RPMI8226 (cell line): ENCODE measurements at regions not wholly inside any gene's neighbourhood (a gene's known extent, or its start where the extent isn't known, plus 50 kb on each side); places are given as distances from the start of the nearest gene placed in this dataset.
A peak's percentile ranks its signal among the peaks of the same experiment; 100 is the strongest.

Experiments
- DNase-seq: peaks from one replicate; pipeline ENCODE4 v3.0.0-alpha.2; 2015

DNA sequence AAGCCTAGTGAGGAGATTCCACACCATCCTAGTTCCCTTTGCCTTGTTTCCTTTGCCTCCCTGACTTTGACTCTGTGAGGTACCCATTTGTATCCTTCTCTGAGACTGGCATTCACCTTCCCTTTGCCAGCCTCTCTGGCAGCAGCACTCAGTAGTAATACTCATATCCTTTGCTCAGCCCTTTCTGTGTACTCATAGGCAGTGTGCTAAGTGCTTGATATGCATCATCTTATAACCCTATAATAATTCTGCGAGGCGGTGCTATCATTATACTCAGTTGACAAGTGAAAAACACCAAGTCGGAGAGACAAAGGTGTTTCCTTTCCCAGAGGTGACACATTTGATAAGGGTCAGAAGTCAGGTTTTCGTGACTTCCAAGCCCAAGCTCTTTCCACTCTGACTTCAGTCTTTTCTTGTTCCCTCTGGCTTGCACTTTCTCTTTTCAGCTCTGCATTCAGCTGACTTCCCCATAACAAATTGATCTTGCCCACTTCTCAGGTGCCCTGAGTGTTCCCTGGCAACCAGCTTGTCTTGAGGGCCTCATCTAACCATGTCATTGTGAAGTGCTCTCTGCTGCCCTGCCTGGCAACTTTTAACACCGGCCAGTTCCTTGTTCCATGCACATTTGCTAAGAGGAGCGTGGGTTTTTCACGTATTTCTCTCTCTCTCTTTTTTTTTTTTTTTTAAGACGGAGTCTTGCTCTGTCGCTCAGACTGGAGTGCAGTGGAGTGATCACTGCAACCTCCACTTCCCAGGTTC lies 94.5 kb upstream of the UPP2 start:
- DNase-seq = peak; percentile 31

DNA sequence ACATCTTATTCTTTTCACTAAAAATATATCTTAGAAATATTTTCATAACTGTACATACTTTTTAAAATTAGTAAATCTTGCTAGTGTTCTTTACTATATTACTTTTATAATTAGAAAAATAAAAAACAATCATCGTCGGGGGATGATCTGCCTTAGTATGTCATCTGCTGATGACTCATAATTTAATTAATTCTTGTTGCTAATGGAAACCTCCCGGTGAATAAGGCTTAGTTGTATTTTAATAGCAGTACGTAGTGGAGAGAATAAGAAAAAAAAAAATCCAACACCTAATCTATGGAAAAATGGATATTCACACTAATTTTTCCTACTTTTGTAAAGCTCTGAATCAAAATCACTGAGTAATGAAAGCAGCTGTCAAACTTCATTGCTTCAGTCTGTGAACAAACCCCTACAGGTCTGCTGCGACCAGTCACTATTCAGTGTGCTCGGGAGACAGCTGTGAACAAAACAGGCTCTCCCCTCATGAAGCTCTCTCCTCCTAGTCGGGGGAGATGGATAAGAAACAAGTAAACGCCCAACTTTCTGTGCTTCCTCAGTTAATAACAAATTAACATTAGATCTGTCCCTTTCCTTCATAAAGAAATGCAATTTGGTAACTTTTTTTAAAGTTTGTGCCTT lies 97.4 kb upstream of the UPP2 start:
- DNase-seq = no peak

DNA sequence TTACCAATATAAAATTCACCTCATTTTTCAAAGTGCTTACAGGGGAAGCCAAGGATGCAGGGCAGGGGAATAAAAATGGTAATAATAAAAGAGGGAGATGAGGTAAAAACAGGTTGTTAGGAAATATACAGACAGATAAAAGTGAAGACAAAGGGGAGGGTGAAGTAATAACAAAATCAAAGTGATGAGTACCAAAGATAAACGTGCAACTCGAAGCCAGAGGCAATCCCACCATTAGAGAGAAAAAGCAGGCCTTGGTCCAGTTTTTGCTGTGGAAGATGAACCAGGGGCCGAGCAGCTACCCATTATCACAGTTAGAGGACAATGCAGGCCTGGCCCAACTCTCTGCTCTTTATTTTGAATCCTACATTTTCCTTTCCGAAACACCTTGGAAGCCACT lies 99.6 kb upstream of the UPP2 start:
- DNase-seq = no peak

GRCh38 chr2:157996799-157997198 lies 104.9 kb upstream of the UPP2 start:
- DNase-seq = no peak

DNA sequence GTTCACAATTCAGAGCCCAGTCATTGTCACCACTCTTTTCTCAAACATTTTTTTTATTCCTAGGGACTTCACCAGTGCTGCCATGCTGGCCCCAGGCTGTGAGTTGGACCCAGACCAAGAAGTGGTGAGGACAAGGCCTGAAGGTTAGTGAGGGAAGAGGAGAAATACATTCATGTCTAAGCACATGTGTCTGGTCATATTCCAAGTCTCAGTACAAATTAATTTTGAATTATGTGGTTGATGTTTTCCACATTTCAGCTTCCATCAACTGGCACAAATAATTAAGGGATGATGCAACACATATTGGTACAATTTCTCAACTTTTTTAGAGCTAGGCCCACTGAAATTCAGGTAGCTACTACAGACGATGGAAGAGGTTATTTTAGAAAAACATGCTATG lies 106.6 kb upstream of the UPP2 start:
- DNase-seq = no peak

- no peak for DNase-seq
Measured at GRCh38 chr2:157991932-157992331, 109.7 kb upstream of the UPP2 start.

- DNase-seq = no peak
Measured at GRCh38 chr2:157990173-157990572, 111.5 kb upstream of the UPP2 start.

DNA sequence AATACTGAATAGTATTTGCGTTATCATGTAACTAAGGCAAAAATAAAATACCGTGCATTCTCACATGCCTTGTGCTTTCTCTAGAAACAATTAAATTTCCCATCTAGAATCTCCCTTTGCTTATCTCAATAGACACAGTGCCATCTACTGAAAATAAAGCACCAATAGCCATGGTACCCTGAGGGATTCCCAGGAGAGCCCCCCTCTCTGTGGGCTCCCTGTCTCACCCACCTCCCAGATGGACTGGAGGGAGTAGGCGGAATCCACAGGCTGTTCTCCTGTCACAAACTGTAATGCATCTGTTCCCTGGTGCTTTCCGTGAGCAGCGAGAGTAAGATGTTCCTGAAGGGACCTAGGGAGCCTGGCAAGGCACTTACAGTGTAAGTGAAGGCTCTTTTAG lies 112.4 kb upstream of the UPP2 start:
- no peak for DNase-seq

DNA sequence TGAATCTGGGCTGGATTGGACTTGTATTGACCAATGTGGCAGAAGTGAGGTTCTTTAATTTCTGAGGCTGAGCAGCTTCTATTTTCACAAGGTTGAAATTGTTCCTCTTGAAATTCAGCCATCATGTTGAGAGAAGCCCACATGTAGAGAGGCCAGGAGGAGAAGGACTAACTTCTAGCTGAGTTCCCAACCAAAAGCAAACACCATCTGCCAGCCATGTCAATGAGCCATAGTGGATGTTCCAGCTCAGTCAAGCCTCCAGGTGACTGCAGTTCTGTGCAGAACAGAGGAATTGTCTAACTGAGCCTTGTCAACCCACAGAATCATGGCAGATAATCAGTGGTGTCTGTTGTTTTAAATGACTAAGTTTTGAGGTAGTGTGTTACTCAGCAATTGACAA lies 110.6 kb upstream of the ACVR1 start:
- no peak for DNase-seq

DNA sequence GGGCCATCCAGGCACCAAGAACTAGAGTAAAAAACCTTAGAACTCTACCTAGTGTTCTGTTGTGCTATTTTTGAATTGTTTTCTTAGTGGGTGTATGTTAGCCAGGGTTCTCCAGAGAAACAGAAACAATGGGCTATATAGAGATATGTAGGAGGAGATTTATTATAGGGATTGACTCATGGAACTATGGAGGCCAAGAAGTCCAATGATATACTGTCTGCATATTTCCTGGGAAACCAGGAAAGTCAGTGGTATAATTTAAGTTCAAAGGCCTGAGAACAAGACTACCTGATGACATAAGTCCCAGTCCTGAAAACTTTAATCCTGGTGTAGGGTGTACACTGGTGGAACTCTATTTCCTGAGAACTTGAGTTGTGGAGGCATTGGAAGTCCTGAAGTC lies 108.7 kb upstream of the ACVR1 start:
- DNase-seq = no peak

- DNase-seq = no peak
Measured at GRCh38 chr2:157980020-157980419, 103.9 kb upstream of the ACVR1 start.

DNA sequence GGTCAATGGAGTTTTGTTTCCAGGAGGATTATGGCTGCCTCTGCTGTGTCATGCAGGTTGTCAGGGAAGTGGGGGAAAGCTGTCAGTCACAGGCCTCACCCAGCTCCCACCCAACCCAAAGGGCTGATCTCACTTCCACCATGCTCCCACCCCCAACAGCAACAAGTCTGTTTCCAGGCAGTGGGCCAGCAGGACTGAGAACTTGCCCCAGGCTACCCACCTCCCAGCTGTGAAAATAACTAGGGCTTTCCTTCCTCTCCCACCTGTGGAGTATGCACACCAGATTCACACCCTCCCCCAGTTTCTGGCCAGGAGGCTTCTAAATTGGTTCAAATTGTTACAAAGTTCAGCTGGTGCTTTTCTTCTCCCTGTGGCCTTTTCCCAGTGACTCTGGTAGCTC lies 95.6 kb upstream of the ACVR1 start:
- peak; percentile 79 for DNase-seq

GRCh38 chr2:157967856-157968255 lies 91.7 kb upstream of the ACVR1 start:
- DNase-seq = no peak

- DNase-seq = no peak
Measured at GRCh38 chr2:157959249-157959648, 83.1 kb upstream of the ACVR1 start.

GRCh38 chr2:157957596-157957995 lies 81.5 kb upstream of the ACVR1 start:
- DNase-seq = no peak

DNA sequence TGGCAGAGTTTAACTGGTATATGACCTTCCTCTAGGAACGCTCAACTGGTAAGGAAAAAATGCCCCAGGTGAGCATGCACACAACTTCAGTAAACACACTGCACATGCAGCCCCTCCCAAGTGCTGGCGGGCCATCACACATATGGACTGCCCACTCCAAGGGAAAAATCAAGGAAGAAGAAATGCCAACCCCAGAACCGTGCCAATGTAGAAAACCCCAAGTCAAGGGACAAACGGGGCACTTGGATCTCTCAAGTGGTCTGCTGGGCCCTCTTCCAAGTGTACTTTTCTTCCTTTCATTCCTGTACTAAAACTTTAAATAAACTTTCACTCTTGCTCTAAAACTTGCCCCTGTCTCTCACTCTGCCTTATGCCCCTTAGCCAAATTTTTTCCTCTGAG lies 76.4 kb upstream of the ACVR1 start:
- no peak for DNase-seq

DNA sequence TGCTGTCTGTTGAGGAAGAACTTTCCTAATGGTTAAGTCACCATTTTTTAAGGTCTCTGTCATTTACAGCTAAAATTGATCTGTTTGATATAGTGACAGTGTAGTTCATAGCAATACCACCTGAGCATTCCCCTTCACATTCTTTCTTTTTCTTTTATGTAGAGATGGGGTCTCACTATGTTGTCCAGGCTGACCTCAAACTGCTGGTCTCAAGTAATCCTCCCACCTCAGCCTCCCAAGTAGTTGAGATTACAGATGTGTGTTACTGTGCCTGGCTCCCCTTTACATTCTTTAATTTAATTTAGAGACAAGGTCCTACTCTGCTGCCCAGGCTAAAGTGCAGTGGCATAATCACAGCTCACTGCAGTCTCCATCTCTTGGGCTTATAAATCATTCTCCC lies 72.7 kb upstream of the ACVR1 start:
- no peak for DNase-seq

- DNase-seq = no peak
Measured at GRCh38 chr2:157946919-157947557, 70.9 kb upstream of the ACVR1 start.

DNA sequence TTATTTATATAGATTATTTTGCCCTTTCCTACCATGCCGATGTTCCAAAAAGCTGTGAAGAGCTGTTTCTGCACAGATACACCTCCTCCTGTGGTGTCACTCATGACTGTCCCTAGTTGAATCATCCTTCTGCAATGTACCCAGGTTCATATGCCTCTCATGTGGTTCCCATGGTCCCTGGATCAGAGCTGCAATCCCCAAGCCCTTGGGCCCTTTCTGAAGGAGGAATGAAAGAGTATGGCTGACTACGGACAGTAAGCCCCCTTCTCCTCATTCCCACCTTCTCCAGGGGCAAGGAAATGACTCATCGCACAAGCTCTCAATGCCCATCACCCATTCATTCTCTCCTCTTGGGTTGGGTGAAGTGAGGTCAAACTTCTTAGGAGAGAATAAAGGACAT lies 63.9 kb upstream of the ACVR1 start:
- DNase-seq = no peak

- DNase-seq = no peak
Measured at GRCh38 chr2:157938556-157938955, 62.4 kb upstream of the ACVR1 start.

DNA sequence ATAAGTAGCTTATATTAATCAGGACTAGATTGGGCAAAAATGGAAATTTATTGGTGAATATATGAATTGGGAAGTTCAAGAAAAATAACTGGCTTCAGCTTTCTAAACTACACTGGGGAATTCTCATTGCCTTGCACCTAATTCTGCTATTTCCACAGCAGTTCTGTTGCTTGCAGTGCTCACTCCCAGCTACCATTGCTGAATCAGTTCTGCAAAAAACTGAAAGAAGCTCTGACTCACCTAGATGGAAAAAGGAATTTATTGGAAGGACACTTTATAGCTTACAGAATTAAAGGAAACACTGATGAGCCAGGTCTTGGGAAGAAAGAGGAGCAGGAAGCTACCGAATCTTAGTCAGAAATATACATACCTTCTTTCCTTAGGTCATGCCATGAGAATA lies 60.3 kb upstream of the ACVR1 start:
- no peak for DNase-seq

GRCh38 chr2:157935378-157935906 lies 59.3 kb upstream of the ACVR1 start:
- DNase-seq = no peak

DNA sequence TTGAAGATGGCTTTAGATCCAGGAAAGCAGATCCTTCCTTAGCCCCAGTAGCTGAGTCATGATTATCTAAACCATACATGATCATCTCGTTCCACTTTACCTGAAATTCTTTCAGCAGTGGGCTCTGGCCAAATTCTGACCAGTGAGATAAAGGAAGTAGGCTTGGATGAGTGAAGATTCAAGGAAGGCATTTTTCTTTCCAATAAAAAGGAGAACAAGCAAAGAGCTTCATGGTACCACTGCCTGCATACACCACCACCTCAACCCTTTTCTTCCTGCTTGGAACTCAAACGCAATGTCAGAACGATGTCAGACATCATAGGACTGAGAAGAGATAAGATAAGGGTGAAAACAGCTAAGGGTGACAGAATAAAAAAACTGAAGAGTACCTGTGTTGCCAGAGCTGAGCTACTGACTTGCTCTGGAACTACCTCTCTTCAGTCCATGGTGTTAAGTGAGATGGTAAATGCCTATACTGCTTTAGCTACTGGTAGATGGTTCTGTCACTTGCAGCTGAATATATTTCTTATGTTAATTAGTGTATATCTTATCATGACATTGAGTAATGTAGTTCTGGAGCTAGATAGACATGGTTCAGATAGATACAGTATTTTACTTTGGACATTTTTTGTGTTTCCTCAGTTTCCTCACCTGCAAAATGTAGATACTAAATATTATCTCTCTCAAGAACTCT lies 58.7 kb upstream of the ACVR1 start:
- no peak for DNase-seq
